ENCODE measurements at regions not wholly inside any gene's neighbourhood (a gene's known extent, or its start where the extent isn't known, plus 50 kb on each side); places are given as distances from the start of the nearest gene placed in this dataset.

DNA sequence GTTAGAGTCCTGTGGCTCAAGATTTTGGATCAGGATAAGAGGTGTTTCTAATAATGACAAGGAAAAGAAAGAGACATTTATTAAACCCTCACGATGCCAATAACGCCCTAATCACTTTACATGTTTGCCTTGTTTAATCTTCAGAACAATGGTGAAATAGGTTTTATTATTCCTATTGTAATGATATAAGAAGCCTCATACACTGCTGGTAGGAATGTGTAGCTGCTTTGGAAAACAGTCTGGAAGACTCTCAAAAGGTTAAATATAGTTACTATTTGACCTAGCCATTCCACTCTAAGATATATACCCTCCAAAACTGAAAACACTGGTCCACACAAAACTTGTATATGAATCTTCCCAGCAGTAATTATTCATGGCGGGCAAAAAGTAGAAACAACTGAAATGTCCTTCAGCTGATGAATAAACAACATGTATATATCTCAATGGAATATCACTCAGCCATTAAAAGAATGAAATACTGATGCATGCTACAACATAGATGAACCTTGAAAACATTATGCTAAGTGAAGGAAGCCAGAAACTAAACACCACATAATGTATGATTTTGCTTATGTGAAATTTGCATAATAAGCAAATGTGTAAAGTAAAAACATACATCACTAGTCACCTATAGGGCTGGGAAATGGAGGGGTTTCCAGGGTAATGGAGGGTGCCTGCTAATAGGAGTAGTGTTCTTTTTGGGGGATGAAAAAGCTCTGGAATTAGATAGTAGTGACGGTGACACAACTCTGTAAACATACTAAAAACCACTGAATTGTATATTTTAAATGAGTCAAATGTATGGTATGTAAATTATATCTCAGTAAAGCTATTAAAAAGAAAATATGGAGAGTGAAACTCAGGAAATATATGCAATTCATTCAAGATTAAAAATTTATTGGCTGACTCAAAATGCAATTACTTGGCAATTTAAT, 76.9 kb upstream of the ANK3 start:
- peak; percentile 34 for DNase-seq (ENCODE audit: low spot score)

GRCh38 chr10:60465801-60466200, 76.1 kb upstream of the ANK3 start:
- DNase-seq (ENCODE audit: low spot score): no peak

DNA sequence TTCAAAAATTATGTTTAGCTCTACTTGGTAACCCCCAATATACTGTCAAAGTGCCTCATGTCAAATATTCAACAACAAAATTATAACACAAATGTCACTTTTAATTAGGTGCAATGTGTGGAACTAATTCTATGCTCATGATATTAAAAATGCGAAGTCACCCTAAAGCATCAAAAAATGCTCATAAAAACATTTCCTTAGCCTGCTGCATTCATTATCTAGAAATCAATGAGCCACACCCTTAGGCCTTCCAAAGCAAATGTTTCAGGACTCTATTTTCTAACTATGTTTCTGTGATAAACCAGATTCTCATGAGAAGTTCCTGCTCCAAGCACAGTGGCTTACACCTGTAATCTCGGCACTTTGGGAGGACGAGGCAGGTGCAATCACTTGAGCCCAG, 75.0 kb upstream of the ANK3 start:
- DNase-seq (ENCODE audit: low spot score): no peak

DNA sequence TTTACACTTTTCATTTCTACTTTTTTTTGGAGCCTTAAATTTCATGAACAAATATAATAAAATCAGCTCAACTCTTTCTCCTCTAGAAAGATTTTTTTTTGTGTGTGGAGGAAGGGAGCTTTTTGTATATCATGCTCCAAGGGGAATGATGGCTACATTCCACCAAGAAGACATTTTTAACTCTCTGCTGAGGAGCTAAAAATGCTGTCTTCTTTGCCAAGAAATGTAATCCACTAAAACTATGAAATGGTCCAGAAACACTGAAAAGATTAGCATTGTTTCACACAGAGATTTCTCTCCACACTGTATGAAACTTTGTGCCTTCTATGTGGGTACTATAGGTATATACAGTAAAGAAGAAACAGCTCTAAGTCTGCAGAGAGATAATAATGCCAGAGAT, 74.1 kb upstream of the ANK3 start:
- DNase-seq (ENCODE audit: low spot score): no peak

GRCh38 chr10:60461688-60462087, 72.0 kb upstream of the ANK3 start:
- DNase-seq (ENCODE audit: low spot score): no peak

GRCh38 chr10:60459701-60460457, 70.2 kb upstream of the ANK3 start:
- DNase-seq (ENCODE audit: low spot score): no peak

- DNase-seq (ENCODE audit: low spot score): no peak
Observed at GRCh38 chr10:60456053-60456452, 66.4 kb upstream of the ANK3 start.

DNA sequence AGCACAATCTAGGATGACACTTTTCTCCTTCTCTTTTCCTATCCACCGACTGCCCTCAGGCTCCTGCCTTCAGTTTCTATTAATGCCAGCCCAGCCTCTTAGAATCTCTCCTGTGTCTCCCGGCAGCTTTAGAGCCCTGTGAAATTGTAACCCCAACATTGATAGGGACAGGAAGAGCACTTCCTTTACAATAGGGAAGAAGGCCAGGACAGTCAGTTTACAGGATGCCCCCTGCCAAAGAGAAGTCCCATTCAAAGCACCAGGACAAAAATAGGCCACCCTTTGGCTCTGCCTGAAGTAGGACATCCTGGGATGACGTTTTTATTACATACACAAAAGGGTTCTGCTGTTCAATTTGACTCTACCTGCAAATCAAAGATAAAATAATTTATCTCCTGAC, 64.7 kb upstream of the ANK3 start:
- no peak for DNase-seq (ENCODE audit: low spot score)

- no peak for DNase-seq (ENCODE audit: low spot score)
Observed at GRCh38 chr10:60453036-60453435, 63.4 kb upstream of the ANK3 start.

GRCh38 chr10:60450291-60450690, 60.6 kb upstream of the ANK3 start:
- no peak for DNase-seq (ENCODE audit: low spot score)

DNA sequence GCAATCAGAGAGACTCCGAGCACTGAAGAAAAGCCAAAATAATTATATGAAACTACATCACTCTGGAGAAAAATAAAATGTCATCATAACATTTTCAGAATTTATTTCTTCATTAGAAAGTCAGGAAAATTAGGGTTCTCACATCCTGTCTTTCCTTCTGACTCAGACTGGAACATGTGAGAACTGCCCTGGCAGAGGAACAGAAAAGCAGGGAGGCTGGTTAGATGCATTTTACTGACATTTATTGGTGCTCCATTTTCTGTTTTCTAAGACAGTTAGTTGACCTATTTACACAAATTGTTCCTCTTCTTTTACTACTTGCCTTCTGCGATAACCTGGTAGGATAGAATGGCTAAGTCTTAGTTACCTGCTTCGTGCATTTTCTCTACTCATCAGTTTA, 58.6 kb upstream of the ANK3 start:
- DNase-seq (ENCODE audit: low spot score): no peak

- DNase-seq (ENCODE audit: low spot score): no peak
Observed at GRCh38 chr10:60446851-60447250, 57.2 kb upstream of the ANK3 start.

DNA sequence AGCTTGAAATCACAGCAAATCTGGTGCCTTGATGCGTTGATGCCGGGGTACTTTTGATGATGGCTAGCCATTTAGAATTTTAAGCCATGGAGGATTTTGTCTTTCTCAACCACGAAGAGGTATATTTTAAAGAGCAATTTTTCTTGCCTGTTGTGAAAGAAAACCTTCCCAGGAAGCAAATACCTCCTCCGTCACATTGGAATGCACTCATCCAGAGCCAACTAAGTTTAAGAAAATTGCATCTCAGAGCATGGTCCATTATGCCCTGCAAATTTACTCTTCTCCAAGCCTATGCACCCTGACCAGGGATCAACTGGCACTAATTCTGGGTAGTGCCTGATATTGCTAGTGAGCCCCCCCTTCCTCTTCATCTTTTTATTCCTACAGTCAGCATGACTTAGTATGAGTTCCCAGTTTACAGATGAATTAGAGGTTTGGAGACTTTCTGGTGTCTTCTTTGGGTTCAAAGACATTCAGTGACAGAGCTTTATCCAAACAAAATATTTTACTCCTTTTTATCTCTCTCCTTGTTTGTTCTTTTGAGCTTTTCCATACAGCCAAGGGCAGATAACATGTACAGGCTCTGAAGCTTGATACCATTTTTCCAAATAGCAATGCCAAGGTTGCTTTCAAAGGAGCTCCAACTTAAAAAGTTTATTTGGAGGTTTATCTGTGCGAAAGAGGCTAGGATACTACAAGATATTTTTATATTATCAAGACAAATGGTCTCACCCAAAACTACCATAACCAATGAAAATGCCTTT, 56.6 kb upstream of the ANK3 start:
- DNase-seq (ENCODE audit: low spot score): no peak

DNA sequence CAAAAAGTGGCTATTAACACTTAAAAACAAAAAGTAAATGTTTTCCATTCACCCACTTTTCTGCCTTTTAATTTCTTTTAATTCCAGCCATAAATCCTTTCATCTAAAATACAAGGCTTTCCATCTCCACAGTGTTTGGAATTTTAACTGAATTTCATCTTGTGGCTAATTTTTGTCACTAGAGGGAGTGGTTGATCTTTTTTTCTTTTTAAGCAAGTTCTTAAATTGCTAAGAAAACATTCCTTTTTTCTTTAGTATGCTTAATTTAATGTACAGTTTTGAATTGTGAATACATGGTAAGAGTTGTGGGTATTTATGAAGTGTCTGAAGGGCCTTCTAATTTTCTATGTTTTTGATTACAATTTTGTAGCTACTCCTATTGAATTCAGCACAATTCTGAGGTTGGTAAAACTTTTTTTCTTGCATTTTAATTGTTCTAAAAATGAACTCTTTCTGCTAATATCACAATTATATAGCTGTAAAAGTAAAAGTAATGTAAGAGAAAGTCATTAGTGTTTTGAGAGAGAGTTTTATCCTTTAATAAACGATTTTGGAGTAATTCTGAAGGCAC, 54.9 kb upstream of the ANK3 start:
- peak; percentile 32 for DNase-seq (ENCODE audit: low spot score)

GRCh38 chr10:60443346-60443745, 53.7 kb upstream of the ANK3 start:
- no peak for DNase-seq (ENCODE audit: low spot score)

- no peak for DNase-seq (ENCODE audit: low spot score)
Observed at GRCh38 chr10:60441515-60441914, 51.8 kb upstream of the ANK3 start.

DNA sequence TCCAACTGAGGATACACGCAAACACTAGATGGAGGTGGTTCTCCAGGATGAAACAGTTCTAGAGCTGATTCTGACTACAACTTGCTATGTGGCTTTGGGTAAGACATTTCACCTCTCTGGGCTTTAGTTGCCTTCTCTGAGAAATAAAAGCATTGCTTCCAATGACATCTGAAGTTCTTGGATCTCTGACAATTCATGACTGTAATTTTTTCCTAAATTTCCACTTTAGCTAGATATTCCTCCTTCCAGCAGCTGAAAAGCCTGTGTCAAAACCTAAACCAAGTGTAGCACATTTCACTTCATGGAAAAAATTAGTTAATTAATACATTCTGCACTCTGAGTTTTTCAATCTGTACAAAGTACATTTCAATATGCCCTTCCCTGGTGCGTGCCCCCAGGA, 50.0 kb upstream of the ANK3 start:
- DNase-seq (ENCODE audit: low spot score): no peak

Data from LoVo (cell line).